GM21528 (cell line): ENCODE measurements at regions not wholly inside any gene's neighbourhood (a gene's known extent, or its start where the extent isn't known, plus 50 kb on each side); places are given as distances from the start of the nearest gene placed in this dataset.
"Not testable (repeated sequence)": the region's sequence is repeated elsewhere in the genome, so short reads cannot be mapped to it uniquely, and the experiment has no call there.

Source experiments
- ATAC-seq: cut with Tn5 transposase; IDR thresholded peaks from one replicate; pipeline ENCODE4 v1.9.1; 2021; ENCODE audit warnings: mild to moderate bottlenecking, moderate library complexity; ENCODE audit not compliant: unreplicated experiment, low FRiP score

- no peak for ATAC-seq
These were observed 242.7 kb upstream of the IRF2BP2 start for GRCh38 chr1:234852659-234853058.

GRCh38 chr1:234851450-234852438 is 241.8 kb upstream of the IRF2BP2 start:
- peak; percentile 57 for ATAC-seq

- no peak for ATAC-seq
These were observed 239.9 kb upstream of the IRF2BP2 start for GRCh38 chr1:234849832-234850231.

GRCh38 chr1:234848972-234849649 is 239.1 kb upstream of the IRF2BP2 start:
- no peak for ATAC-seq

GRCh38 chr1:234846813-234847212 is 236.8 kb upstream of the IRF2BP2 start:
- not testable (repeated sequence) for ATAC-seq

GRCh38 chr1:234845836-234846235 is 235.9 kb upstream of the IRF2BP2 start:
- ATAC-seq: no peak

- ATAC-seq: no peak
These were observed 235.2 kb upstream of the IRF2BP2 start for GRCh38 chr1:234845097-234845660.

- no peak for ATAC-seq
These were observed 234.6 kb upstream of the IRF2BP2 start for GRCh38 chr1:234844479-234845031.

- no peak for ATAC-seq
These were observed 234.0 kb upstream of the IRF2BP2 start for GRCh38 chr1:234843946-234844345.

- ATAC-seq: peak; percentile 63
These were observed 233.0 kb upstream of the IRF2BP2 start for GRCh38 chr1:234842726-234843641.

- no peak for ATAC-seq
These were observed 231.8 kb upstream of the IRF2BP2 start for GRCh38 chr1:234841710-234842231.

- ATAC-seq: no peak
These were observed 231.3 kb upstream of the IRF2BP2 start for GRCh38 chr1:234841281-234841680.

- no peak for ATAC-seq
These were observed 230.9 kb upstream of the IRF2BP2 start for GRCh38 chr1:234840843-234841242.

- ATAC-seq: no peak
These were observed 230.3 kb upstream of the IRF2BP2 start for GRCh38 chr1:234840253-234840652.

- ATAC-seq: no peak
These were observed 229.7 kb upstream of the IRF2BP2 start for GRCh38 chr1:234839663-234840062.

- no peak for ATAC-seq
These were observed 228.8 kb upstream of the IRF2BP2 start for GRCh38 chr1:234838820-234839219.

- no peak for ATAC-seq
These were observed 228.2 kb upstream of the IRF2BP2 start for GRCh38 chr1:234838182-234838581.

GRCh38 chr1:234837713-234838112 is 227.7 kb upstream of the IRF2BP2 start:
- no peak for ATAC-seq

- ATAC-seq: no peak
These were observed 226.9 kb upstream of the IRF2BP2 start for GRCh38 chr1:234836776-234837357.
